ENCODE measurements at regions not wholly inside any gene's neighbourhood (a gene's known extent, or its start where the extent isn't known, plus 50 kb on each side); places are given as distances from the start of the nearest gene placed in this dataset.

DNA sequence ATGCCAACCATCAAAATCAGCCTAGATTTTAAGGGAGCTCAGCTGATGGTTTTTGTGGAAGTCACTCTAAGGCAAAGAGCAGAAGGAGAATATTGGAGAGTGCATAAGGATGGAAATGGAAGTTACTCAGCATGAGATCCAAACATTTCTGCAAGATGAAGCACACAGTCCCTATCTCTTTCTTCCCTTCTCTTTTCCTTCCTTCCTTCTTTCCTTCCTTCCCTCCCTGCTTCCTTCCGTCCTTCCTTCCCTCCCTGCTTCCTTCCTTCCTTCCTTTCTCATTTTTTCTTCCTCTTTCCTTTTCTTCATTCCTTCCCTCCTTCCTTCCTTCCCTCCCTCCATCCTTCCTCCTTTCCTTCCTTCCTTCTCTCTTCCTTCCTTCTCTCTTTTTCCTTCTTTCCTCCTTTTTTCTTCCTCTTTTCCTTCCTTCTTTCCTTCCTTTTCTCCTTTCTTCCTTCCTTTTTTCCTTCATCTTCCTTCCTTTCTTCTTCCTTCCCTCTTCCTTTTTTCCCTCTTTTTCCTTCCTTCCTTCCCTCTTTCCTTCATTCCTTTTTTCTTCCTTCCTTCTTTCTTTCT lies 727.9 kb upstream of the CDH2 start:
- DNase-seq = no peak

DNA sequence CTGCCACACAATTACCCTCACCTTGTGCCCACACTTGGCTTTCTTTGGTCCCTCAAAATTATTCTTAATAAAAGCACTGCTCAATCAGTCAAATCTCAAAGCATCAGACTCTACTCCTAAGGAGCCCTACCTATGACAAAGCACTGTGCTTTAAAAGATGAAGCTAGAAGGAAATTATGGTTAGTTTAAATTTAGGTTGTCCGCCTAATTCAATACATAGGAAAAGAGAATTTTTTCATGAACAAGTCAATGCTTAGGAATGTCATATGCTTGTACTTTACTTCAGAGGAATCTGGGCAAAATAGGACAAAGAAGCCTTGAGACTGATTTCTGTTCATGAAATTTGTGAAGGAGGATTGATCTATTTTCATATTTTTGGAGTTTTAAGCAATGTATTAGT lies 726.4 kb upstream of the CDH2 start:
- no peak for DNase-seq

DNA sequence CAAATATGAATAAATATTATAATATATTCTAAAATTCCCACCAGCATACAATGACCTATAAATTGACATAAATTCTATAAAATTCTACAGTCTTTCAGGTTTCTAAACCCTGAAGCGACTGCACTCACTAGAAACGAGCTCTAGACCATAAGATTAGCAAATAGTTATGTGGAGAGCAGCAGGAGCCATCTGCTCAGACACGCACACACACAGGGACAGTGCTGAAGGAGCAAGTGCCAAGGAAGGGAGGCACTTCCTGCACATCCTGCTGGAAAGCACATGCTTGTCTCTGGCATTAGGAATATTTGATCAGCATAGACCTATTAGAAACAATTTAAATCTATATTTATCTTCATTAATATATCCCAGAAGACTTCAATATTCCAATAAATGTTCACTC lies 713.9 kb upstream of the CDH2 start:
- DNase-seq = no peak

DNA sequence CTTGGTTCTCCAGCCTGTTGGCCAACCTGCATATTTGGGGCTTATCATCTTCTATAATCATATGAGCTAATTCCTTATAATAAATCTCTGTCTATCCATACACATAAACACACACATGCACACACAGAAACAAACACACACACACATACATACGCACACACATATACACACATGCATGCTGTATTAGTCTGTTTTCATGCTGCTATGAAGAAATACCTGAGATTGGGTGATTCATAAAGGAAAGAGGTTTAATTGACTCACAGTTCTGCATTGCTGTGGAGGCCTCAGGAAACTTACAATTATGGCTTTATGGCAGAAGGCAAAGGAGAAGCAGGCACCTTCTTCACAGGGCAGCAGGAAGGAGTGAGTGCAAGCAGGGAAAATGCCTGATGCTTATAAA lies 707.4 kb upstream of the CDH2 start:
- DNase-seq = no peak

DNA sequence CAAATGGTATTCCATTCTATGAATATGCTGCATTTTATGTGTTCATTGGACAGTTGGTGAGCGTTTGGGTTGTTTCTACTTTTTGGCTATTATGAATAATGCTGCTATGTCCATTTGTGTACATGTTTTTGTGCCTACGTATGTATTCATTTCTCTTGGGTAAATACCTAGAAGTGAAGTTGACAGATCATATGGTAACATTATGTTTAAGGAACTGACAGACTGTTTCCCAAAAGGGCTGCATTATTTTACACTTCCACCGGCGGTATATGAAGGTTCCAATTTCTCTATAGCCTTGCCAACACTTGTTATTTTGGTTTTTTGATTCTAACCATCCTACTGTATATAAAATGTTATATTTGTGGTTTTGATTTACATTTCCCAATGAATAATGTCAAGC lies 703.9 kb upstream of the CDH2 start:
- DNase-seq = no peak

DNA sequence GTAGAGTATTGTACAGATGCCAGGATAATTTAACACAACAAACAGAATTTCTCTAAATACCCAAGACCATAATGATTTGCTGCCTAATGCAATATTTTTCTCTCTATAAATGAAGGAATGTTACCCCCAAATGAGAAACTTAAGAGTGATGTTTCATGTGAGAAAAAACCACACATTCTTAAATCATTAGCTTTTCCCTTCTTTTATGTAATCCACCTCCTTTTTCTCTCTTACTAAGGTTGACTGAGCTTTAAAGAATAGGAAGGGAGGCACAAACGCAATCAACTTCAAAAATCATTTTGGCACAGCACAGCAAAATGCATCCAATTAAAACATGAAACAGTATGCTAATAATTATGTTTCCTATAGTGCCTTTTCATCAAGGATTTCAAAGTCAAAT lies 698.1 kb upstream of the CDH2 start:
- no peak for DNase-seq

DNA sequence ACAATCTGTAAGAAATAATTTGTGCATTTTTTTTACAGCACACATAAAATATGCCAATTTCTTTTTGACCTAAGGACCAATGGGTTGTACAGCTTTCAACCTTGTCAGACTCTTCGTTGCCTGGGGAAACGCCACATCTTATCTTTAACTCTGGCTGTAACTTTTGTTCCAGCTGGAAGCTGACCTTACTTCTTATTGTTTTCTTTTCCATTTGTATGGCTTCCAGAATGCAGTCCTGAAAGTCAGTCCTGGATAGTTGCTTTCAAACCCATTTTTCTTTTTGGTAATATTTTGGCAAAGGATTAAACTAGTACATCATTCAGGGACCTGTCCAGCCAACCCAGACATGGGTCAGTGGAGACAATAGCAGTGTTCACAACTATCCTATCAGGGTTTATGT lies 686.5 kb upstream of the CDH2 start:
- no peak for DNase-seq

DNA sequence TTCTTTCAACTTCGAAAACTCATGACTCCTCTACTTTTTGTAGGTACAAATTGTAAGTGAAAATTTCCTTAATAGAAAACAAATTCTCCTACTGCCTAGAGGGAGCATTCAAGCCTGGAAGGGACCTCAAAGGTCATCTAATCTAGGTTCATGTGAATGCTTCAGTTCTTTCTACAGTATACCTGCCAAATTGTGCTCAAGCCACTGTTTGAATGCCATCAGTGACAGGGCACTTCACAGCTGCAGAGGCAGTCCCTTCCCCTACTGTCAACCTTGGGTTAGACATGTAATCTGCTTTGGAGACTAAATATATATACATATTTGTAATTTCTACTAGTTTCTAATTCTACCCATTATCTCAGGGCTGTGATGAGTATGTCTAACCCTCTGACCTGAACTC lies 681.3 kb upstream of the CDH2 start:
- no peak for DNase-seq

DNA sequence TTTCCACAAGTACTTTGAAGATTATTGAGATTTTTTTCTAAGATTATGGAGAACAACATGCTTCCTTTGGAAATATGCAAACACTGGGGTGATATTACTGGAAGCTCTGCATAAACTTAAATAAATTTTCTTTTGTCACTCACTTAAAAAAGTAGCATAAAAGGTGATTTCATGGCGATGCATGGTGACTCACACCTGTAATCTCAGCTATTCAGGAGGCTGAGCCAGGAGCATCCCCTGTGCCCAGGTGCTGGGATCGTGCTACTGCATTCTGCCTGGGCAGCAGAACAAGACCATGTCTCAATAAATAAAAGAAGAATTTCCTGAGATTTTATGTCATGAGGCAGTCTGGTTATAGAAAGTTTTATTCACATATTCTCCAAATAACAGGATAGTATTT lies 679.1 kb upstream of the CDH2 start:
- no peak for DNase-seq

DNA sequence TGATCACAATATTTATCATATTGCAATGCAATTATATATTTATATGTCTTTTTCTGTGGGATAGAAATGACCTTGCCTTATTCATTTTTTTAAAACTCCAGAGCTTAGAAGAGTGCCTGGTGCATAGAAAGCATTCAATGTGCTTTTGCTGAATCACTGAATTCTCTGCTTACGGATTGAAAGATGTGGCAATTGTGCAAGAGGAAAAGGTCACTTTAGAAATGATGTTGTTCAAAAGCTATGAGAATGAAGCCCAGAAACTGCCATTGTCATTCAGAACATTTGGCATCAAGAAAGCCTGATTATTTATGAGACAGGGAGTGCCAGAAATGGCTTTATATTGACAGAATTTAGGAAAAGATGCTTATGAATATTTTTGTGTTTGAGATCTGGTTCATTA lies 678.6 kb upstream of the CDH2 start:
- DNase-seq = no peak

DNA sequence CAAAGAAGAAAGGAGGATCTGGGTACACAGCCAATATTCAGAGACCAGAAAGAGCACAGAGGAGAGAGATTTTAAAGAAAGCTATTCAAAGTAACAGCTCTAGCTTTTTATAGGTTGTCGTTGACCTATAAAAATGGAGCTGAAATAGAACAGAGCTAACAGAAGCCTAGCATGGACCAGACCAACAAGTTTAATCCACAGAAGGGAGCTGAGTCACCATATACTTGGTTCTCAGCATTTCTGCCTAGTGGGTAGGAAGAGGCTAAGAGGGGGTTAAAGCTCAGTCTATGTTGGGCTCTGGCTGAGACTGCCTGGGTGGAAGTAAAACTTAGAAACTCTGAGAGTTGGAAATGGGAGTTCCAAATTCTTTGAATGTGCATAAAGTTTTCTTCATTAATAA lies 678.0 kb upstream of the CDH2 start:
- DNase-seq = no peak

DNA sequence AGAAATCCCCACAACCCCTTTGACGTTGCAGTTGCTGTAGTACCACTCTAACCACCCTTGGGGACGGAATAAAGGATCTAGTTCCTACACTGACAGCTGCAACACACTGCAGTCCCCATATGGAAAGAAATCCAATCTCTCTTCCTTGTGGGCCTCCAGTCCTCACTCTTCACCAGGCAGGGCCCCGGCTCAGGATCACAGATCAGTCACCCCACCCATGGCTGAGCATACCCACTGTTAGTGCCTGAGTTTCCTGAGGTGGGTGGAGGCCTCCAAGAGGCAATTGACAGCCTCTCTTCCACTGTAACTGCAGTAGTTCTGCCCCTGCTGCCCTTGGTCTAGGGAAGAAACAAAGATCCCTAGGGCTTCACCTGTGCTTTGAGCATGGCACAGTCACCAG lies 670.0 kb upstream of the CDH2 start:
- DNase-seq = no peak

DNA sequence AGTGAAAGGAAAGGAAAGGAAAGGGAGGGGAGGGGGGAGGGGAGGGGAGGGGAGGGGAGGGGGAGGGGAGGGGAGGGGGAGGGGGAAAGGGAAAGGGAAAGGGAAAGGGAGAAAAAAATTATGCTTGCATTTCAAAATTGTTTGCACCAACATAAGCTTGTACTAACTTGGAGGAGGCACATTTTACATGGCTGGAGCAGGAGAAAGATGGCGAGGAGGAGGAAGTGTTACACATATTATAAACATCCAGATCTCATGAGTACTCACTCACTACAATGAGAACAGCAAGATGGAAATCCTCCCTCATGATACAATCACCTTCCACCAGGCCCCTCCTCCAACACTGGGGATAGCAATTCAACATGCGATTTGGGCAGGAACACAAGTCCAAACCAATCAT lies 660.2 kb upstream of the CDH2 start:
- no peak for DNase-seq

DNA sequence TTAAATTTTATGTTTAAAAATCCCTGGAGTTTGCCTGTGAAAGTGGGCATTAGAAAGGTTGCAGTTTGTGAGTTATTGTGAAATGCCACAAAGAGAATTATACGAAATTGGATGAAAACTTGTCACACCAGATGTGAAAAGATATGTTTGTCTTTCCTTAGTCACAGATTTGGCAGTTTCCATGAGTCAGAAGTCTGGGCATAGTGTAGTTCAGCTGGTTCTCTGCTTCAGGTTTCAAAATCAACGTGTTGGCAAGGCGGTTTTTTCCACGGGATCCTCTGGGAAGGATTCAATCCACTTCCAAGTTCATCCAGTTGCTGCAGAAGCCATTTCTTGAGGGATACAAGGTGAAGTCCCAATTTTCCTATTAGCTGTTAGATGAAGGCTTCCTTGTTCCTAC lies 658.0 kb upstream of the CDH2 start:
- DNase-seq = no peak

DNA sequence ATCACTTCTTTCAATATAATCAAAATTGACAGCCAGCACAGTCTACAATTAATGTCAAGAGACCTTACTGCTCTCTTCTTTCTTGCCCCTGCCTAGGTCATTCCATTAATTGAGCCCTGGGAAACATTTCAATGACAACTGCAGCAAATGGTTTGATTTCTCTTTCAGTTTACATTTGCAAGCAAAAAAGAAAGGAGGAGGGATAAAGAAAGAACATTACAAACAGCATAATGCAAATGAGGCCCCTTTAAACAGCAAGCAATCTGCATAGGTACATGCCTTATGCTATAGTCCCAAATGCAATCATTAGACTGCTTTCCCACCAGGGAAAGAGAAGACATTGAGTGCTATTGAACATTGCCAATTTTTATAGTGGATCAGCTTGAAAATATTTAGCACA lies 655.0 kb upstream of the CDH2 start:
- no peak for DNase-seq

DNA sequence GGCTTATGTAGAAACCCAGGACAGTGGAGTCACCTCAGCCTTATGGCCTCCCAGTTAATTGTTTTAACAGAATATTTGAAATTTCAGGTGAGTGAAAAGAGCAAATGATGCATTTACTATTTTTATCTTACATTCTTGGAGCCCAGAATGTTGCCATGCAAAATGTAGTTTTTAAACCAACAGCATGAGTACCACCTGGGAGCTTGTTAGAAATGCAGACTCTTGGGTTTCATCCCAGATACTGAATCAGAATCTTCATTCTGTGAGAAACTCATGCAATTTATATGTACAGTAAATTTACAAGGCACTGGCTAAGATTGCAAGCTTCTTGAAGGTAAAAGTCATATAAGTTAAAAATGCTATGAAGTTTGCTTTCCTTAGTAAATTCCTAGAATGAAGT lies 654.5 kb upstream of the CDH2 start:
- DNase-seq = no peak

DNA sequence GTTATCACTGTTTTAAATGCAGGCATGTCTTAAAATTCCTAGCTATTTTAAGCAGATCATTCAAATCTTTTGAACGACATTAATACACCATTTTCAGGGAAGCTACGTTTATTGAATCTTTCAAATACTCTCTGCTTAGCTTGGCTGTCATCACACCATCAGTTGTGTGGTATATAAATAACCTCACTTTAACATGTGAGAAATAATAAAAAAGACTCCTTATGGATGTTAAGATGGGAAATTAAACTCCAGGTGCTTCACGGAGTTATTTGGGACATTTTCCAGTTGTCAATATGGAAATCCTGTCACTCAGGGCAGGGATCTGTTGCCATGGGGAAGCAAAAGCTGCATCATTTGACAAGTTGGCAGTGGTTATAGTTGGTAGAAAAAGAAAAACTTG lies 649.2 kb upstream of the CDH2 start:
- no peak for DNase-seq

DNA sequence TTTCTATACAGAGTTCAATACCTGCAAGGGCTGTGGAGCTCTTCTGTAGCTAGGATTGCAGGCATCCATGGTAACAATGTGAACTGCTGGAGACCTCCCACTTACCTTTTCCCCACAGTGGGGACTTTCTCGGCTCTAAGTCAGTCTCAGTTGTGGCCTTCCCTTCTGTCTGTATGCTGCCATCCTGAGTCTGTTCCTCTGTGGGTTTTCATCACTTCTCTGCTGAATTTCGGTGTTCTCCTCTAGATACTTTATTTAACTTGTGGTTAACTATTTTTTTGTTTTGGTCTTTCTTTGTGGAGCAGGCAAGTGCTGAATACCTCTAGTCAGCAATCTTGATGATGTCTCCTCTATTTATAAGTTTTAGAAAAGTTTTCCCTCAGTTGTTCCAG lies 647.2 kb upstream of the CDH2 start:
- no peak for DNase-seq

DNA sequence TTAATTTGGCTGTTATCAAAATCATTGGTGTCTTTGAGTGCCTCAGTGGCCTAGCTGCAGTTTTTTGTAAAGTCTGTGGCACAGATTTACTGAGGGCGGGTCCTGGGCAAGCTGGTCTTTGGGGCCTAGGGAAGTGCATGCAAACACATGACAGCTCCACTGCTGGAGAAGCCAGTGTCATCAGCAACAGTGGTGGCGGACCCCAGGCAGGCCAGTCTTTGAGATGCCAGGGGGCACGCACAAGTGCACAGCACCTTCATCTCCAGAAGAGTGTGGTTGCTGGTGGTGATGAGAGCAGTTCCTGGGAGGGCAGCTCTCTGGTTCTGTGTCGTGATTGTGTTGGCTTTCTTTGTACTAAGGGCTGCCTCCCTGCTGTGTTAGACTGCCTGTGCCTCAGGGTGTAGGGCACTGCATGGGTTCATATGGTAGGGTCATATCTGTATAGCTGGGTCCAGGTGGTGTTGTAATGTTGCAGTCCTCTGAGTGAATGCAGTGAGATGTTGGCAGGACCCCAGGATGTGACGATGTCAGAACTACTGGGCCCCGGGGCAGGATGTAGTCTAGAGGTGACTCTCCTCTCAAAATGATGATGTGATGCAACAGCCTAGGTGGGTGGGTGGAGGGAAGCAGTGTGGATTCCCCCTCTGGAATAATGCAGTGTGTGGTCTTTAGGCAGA lies 646.7 kb upstream of the CDH2 start:
- no peak for DNase-seq

DNA sequence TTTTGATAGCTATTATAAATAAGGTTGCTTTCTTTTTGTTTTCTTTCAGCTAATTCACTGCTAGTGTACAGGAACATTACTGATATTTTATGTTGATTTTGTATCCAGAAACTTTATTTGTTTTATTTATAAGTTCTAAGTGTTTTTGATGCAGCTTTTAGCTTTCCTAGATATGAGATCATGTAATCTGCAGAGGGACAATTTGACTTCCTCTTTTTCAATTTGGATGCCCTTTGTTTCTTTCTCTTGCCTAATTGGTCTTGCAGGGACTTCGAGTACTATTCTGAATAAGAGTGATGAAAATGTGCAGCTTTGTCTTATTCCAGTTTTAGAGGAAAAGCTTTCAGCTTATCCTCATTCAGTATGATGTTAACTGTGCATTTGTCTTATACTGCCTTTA lies 643.4 kb upstream of the CDH2 start:
- DNase-seq = peak in 1 of 2 donors; percentile 3

DNA sequence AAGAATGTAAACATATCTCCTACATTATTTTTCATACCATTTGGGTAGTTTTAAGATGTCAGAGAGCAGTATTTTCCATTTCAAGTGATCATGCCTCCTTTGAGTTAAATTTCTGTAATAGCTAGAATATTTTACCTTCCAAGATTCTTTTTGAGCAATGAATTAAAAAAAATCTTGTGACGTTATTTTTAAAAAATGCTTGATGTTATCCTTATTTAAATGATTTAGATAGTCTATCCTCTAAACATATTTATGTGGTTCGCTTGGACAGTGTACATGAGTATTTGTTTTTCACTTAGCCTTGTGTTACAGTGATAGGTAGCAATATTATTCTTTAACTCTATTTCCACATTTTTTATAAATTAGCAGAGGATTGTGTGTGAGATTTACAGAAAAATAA lies 639.2 kb upstream of the CDH2 start:
- no peak for DNase-seq

DNA sequence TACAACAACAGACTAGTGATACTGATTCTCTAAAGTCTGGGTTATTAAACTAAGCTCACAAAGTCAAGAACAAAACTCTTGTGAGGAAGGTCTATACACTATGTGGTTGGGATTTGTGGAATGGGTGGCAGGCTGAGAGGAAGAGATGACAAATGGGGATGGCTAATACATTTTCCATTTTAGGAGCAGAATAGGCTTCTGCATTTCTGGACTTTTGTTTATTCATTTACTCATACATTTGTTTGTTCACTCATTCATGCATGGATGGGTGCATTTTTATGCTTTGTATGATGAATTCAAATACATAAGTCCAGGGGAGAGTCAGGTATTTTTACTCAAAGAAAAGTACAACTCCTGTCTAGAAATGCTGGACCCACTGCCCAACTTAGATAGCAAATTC lies 637.4 kb upstream of the CDH2 start:
- DNase-seq = no peak

DNA sequence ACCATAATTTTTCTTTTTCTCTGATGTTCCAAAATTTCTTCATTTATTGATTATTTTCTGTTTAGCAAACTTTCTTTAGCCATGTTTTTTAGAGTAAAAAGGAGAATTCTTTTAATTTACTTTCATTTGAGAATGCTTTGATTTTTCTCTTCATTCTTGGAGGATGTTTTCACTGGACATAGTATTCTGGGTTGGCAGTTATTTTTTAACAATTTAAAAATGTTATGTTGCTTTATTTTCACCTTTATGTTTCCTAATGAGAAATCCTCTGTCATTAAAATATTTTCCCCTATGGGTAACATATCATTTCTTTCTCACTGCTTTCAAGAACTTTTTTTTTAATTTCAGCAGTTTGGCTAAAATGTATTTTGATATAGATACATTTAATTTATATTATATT lies 631.4 kb upstream of the CDH2 start:
- no peak for DNase-seq

DNA sequence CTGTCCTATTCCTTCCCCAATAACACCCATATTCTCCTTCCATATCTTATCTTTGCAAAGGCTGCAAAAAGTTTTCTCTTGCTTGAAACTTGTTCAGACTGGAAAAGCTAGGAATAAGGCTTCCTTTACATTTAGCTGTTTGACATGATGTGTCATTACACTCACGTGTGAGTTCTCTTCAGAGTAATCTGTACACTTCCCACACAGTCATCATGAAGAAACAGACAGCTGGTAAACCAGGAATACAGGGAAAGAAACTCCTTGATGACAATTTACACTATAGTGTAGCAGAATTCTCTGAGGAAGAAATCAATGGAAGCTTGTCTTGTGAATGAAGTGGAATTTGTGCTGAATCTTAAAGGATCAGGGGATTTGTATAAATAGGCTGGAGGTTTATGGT lies 628.6 kb upstream of the CDH2 start:
- DNase-seq = no peak

DNA sequence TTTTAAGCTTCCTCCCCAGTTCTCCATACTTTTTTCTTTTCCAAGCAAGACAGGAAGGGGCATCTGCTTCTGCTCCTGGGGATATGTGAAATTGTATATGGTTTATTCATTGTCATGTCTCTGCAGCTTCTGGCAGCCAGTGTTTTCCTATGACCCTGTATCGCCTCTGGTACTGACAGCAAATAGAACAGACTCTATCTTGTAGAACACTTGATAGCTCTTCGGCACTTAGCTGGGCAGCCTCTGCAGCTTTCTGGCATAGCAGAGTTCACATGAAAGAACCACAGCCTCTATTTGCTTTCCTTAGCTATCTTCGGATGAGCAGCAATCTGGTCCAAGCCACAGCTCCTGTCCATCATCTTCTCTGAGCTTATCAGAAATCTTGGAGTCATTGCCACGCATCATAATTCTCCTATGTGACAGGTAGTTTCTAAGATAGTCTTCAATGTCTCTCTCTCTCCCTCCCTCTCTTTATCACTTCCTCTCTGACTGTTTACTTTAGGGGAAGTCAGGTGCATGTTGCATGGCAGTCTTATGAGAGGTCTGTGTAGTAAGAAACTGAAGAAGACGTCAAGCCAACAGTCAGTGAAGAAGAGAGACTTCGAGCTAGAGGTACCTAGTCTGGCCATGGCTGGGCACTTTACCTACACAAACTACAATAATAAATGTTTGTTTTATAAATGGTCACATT lies 627.7 kb upstream of the CDH2 start:
- peak in 1 of 2 donors; percentile 1 for DNase-seq
